ENCODE measurements at regions not wholly inside any gene's neighbourhood (a gene's known extent, or its start where the extent isn't known, plus 50 kb on each side); places are given as distances from the start of the nearest gene placed in this dataset.
"Not testable (repeated sequence)": the region's sequence is repeated elsewhere in the genome, so short reads cannot be mapped to it uniquely, and the experiment has no call there.

- no peak for DNase-seq
- Mint-ChIP-seq H3K4me1 (ENCODE audit: low read depth) (no peaks in the 10 kb centered on the region), H3K4me3 (no peak overlapping the region), H3K9me3 (peaks cover 4% of the 10 kb centered on the region), H3K27ac (no peak overlapping the region), H3K27me3 (no peaks in the 10 kb centered on the region), H3K36me3 (ENCODE audit: low read depth) (no peaks in the 10 kb centered on the region)
These were observed 284.1 kb downstream of the KIF20B start for GRCh38 chr10:89985446-89985845.

GRCh38 chr10:89988361-89988760, 287.0 kb downstream of the KIF20B start:
- H3K4me3 Mint-ChIP-seq; H3K9me3 Mint-ChIP-seq; H3K27ac Mint-ChIP-seq; H3K36me3 Mint-ChIP-seq (ENCODE audit: low read depth); H3K27me3 Mint-ChIP-seq; DNase-seq; H3K4me1 Mint-ChIP-seq (ENCODE audit: low read depth): not testable (repeated sequence)

GRCh38 chr10:89992575-89992974, 291.2 kb downstream of the KIF20B start:
- Mint-ChIP-seq H3K4me3 (no peak overlapping the region), H3K9me3 (peaks cover 4% of the 10 kb centered on the region), H3K27me3 (no peaks in the 10 kb centered on the region), H3K27ac (no peak overlapping the region), H3K36me3 (ENCODE audit: low read depth) (no peaks in the 10 kb centered on the region), H3K4me1 (ENCODE audit: low read depth) (no peaks in the 10 kb centered on the region)
- DNase-seq = no peak

GRCh38 chr10:90007226-90007625, 305.8 kb downstream of the KIF20B start:
- Mint-ChIP-seq H3K4me1 (ENCODE audit: low read depth) (no peaks in the 10 kb centered on the region), H3K4me3 (no peak overlapping the region), H3K36me3 (ENCODE audit: low read depth) (no peaks in the 10 kb centered on the region), H3K27me3 (peaks cover 4% of the 10 kb centered on the region), H3K9me3 (no peaks in the 10 kb centered on the region), H3K27ac (no peak overlapping the region)
- DNase-seq = no peak

- H3K27ac Mint-ChIP-seq; H3K36me3 Mint-ChIP-seq (ENCODE audit: low read depth); H3K4me1 Mint-ChIP-seq (ENCODE audit: low read depth); H3K4me3 Mint-ChIP-seq; DNase-seq; H3K9me3 Mint-ChIP-seq; H3K27me3 Mint-ChIP-seq: not testable (repeated sequence)
These were observed 309.9 kb downstream of the KIF20B start for GRCh38 chr10:90011281-90011680.

- H3K36me3 Mint-ChIP-seq (ENCODE audit: low read depth) = no peaks in the 10 kb centered on the region
- no peak for DNase-seq
- H3K4me3 Mint-ChIP-seq = no peak overlapping the region
- H3K27ac Mint-ChIP-seq = no peak overlapping the region
- H3K27me3 Mint-ChIP-seq = no peaks in the 10 kb centered on the region
- no peaks in the 10 kb centered on the region for H3K4me1 Mint-ChIP-seq (ENCODE audit: low read depth)
- no peaks in the 10 kb centered on the region for H3K9me3 Mint-ChIP-seq
These were observed 317.4 kb downstream of the KIF20B start for GRCh38 chr10:90018819-90019218.

- no peaks in the 10 kb centered on the region for H3K4me1 Mint-ChIP-seq (ENCODE audit: low read depth)
These were observed 319.1 kb downstream of the KIF20B start for GRCh38 chr10:90020506-90020905.

GRCh38 chr10:90023950-90024349, 322.6 kb downstream of the KIF20B start:
- no peak for DNase-seq
- H3K27ac Mint-ChIP-seq = no peak overlapping the region
- no peaks in the 10 kb centered on the region for H3K4me1 Mint-ChIP-seq (ENCODE audit: low read depth)
- H3K27me3 Mint-ChIP-seq = no peaks in the 10 kb centered on the region
- H3K36me3 Mint-ChIP-seq (ENCODE audit: low read depth) = no peaks in the 10 kb centered on the region
- H3K4me3 Mint-ChIP-seq = no peak overlapping the region
- H3K9me3 Mint-ChIP-seq = no peaks in the 10 kb centered on the region

More at GRCh38 chr10:90020506-90020905, 319.1 kb downstream of the KIF20B start:
- H3K4me3 Mint-ChIP-seq = no peak overlapping the region
- no peak overlapping the region for H3K27ac Mint-ChIP-seq
- H3K27me3 Mint-ChIP-seq = no peaks in the 10 kb centered on the region
- no peaks in the 10 kb centered on the region for H3K36me3 Mint-ChIP-seq (ENCODE audit: low read depth)
- no peaks in the 10 kb centered on the region for H3K9me3 Mint-ChIP-seq
- no peak for DNase-seq

GRCh38 chr10:90028312-90028711, 326.9 kb downstream of the KIF20B start:
- H3K4me1 Mint-ChIP-seq (ENCODE audit: low read depth) = no peaks in the 10 kb centered on the region
- no peaks in the 10 kb centered on the region for H3K9me3 Mint-ChIP-seq
- no peaks in the 10 kb centered on the region for H3K36me3 Mint-ChIP-seq (ENCODE audit: low read depth)
- no peak for DNase-seq
- no peak overlapping the region for H3K27ac Mint-ChIP-seq
- H3K27me3 Mint-ChIP-seq = no peaks in the 10 kb centered on the region
- H3K4me3 Mint-ChIP-seq = no peak overlapping the region

GRCh38 chr10:90031776-90032175, 330.4 kb downstream of the KIF20B start:
- no peak overlapping the region for H3K4me3 Mint-ChIP-seq
- DNase-seq = no peak
- H3K27me3 Mint-ChIP-seq = no peaks in the 10 kb centered on the region
- H3K36me3 Mint-ChIP-seq (ENCODE audit: low read depth) = no peaks in the 10 kb centered on the region
- no peaks in the 10 kb centered on the region for H3K9me3 Mint-ChIP-seq
- no peak overlapping the region for H3K27ac Mint-ChIP-seq
- no peaks in the 10 kb centered on the region for H3K4me1 Mint-ChIP-seq (ENCODE audit: low read depth)

DNA sequence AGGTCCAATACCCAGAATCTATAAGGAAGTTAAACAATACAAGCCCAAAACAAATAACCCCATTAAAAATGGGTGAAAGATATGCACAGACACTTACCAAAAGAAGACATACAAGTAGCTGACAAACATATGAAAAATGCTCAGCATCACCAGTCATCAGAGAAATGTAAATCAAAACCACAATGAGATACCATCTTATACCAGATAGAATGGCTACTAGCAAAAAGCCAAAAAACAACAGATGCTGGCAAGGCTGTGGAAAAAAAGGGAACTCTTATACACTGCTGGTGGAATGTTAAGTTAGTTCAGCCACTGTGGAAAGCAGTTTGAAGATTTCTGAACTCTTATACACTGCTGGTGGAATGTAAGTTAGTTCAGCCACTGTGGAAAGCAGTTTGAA, 331.1 kb downstream of the KIF20B start:
- Mint-ChIP-seq H3K9me3 (no peaks in the 10 kb centered on the region), H3K27me3 (no peaks in the 10 kb centered on the region), H3K4me3 (no peak overlapping the region), H3K27ac (no peak overlapping the region), H3K4me1 (ENCODE audit: low read depth) (no peaks in the 10 kb centered on the region), H3K36me3 (ENCODE audit: low read depth) (no peaks in the 10 kb centered on the region)
- DNase-seq = no peak

DNA sequence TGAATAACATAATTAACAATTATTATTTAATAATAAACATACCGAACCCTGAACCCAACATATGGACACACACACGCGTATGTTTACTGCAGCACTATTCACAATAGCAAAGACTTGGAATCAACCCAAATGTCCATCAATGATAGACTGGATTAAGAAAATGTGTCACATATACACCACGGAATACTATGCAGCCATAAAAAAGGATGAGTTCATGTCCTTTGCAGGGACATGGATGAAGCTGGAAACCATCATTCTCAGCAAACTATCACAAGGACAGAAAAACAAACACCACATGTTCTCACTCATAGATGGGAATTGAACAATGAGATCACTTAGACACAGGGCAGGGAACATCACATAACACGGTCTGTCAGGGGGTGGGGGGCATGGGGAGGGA, 333.5 kb downstream of the KIF20B start:
- H3K4me1 Mint-ChIP-seq (ENCODE audit: low read depth); H3K9me3 Mint-ChIP-seq; H3K27ac Mint-ChIP-seq; H3K36me3 Mint-ChIP-seq (ENCODE audit: low read depth); DNase-seq; H3K4me3 Mint-ChIP-seq; H3K27me3 Mint-ChIP-seq: not testable (repeated sequence)

DNA sequence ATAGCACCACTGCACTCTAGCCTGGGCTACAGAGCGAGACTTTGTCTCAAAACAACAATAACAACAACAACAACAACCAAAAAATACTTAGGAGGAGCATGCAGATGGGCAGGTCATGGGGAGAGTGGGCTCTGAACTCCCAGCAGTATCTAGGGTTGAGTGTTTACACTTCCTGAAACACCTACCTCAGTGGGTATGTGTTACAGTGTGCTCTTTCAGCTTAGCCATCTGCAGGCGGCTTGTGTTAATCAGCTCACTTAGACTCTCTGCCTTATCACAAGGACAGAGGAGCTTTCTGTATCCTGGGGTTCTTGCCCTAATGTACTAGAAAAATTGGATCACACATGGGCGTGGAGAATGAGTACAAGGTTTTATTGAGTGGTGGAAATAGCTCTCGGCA, 340.2 kb downstream of the KIF20B start:
- no peaks in the 10 kb centered on the region for H3K27me3 Mint-ChIP-seq
- no peak overlapping the region for H3K27ac Mint-ChIP-seq
- H3K4me3 Mint-ChIP-seq = no peak overlapping the region
- no peak for DNase-seq
- H3K4me1 Mint-ChIP-seq (ENCODE audit: low read depth) = no peaks in the 10 kb centered on the region
- H3K36me3 Mint-ChIP-seq (ENCODE audit: low read depth) = no peaks in the 10 kb centered on the region
- no peaks in the 10 kb centered on the region for H3K9me3 Mint-ChIP-seq

- no peaks in the 10 kb centered on the region for H3K27me3 Mint-ChIP-seq
- H3K4me1 Mint-ChIP-seq (ENCODE audit: low read depth) = no peaks in the 10 kb centered on the region
- H3K9me3 Mint-ChIP-seq = no peaks in the 10 kb centered on the region
- no peak for DNase-seq
- H3K4me3 Mint-ChIP-seq = no peak overlapping the region
- no peak overlapping the region for H3K27ac Mint-ChIP-seq
- no peaks in the 10 kb centered on the region for H3K36me3 Mint-ChIP-seq (ENCODE audit: low read depth)
These were observed 340.7 kb downstream of the KIF20B start for GRCh38 chr10:90042075-90042474.

DNA sequence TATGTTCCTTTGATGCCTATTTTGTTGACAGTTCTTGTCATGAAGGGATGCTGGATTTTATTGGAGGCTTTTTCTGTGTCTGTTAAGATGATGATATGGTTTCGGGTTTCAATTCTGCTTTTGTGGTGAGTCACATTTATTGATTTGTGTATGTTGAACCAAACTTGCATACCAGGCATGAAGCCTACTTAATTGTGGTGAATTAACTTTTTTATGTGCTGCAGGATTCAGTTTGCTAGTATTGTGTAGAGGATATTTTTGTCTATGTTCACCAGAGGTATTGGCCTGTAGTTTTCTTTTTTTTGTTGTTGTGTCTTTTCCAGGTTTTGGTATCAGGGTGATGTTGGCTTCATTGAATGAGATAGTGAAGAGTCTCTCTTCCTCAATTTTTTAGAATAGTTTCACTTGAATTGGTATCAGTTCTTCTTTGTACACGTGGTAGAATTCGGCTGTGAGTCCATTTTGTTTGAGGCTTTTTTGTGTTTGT, 345.9 kb downstream of the KIF20B start:
- Mint-ChIP-seq H3K4me3 (no peak overlapping the region), H3K27ac (no peak overlapping the region), H3K27me3 (peaks cover 3% of the 10 kb centered on the region), H3K9me3 (peaks cover 6% of the 10 kb centered on the region), H3K4me1 (ENCODE audit: low read depth) (peaks cover 2% of the 10 kb centered on the region), H3K36me3 (ENCODE audit: low read depth) (no peaks in the 10 kb centered on the region)
- DNase-seq = no peak

DNA sequence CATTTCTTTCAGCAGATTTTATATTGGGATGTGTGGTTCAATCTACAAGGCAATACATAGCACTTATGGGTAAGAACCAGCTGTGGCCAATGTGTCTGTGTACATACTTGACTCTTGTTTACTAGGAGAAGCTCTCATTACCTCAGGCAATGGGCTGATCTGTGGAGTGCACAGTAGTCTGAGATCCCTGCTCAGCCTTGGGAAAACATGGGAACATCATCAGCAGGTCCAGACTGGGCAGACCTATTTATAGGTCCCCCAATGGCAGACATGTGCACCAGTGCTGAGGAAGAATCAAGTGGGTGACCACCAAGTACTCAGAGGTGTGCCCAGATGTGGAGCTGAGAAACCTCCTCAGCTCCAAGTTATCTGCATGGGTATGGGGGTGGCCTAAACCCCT, 349.7 kb downstream of the KIF20B start:
- no peaks in the 10 kb centered on the region for H3K36me3 Mint-ChIP-seq (ENCODE audit: low read depth)
- no peak for DNase-seq
- peaks cover 2% of the 10 kb centered on the region for H3K4me1 Mint-ChIP-seq (ENCODE audit: low read depth)
- H3K9me3 Mint-ChIP-seq = peaks cover 6% of the 10 kb centered on the region
- no peak overlapping the region for H3K27ac Mint-ChIP-seq
- H3K4me3 Mint-ChIP-seq = no peak overlapping the region
- H3K27me3 Mint-ChIP-seq = peaks cover 7% of the 10 kb centered on the region

All from activated T-cell treated with anti-CD3 and anti-CD28 coated beads, Interleukin-2, amount 50 U/mL, for 24 hours (primary cell).